NCI-H82 (cell line): ENCODE measurements at regions not wholly inside any gene's neighbourhood (a gene's known extent, or its start where the extent isn't known, plus 50 kb on each side); places are given as distances from the start of the nearest gene placed in this dataset.

ENCODE experiments used
- DNase-seq: peaks from one replicate; lab custom pipeline; 2025; lab: John Stamatoyannopoulos, UW

GRCh38 chr14:38517426-38517825 lies 261.5 kb upstream of the CLEC14A start:
- DNase-seq, result no peak

GRCh38 chr14:38512236-38512635 lies 256.3 kb upstream of the CLEC14A start:
- DNase-seq, result no peak

- DNase-seq, result no peak
Measured at GRCh38 chr14:38507299-38507698, 251.4 kb upstream of the CLEC14A start.

GRCh38 chr14:38505973-38506249 lies 250.0 kb upstream of the CLEC14A start:
- no peak for DNase-seq

- no peak for DNase-seq
Measured at GRCh38 chr14:38505221-38505972, 249.5 kb upstream of the CLEC14A start.

GRCh38 chr14:38504175-38504574 lies 248.3 kb upstream of the CLEC14A start:
- no peak for DNase-seq

GRCh38 chr14:38502239-38502638 lies 246.3 kb upstream of the CLEC14A start:
- no peak for DNase-seq

GRCh38 chr14:38500125-38500524 lies 244.2 kb upstream of the CLEC14A start:
- DNase-seq, result no peak

GRCh38 chr14:38496092-38496491 lies 240.2 kb upstream of the CLEC14A start:
- no peak for DNase-seq

- DNase-seq, result no peak
Measured at GRCh38 chr14:38490273-38490672, 234.4 kb upstream of the CLEC14A start.

- DNase-seq, result no peak
Measured at GRCh38 chr14:38485026-38485425, 229.1 kb upstream of the CLEC14A start.

- DNase-seq, result no peak
Measured at GRCh38 chr14:38481952-38482678, 226.2 kb upstream of the CLEC14A start.

- no peak for DNase-seq
Measured at GRCh38 chr14:38469156-38469555, 213.3 kb upstream of the CLEC14A start.

- DNase-seq, result no peak
Measured at GRCh38 chr14:38442208-38442607, 186.3 kb upstream of the CLEC14A start.

- DNase-seq, result no peak
Measured at GRCh38 chr14:38432186-38432585, 176.3 kb upstream of the CLEC14A start.

- DNase-seq, result no peak
Measured at GRCh38 chr14:38431156-38431555, 175.3 kb upstream of the CLEC14A start.

- no peak for DNase-seq
Measured at GRCh38 chr14:38430522-38430921, 174.6 kb upstream of the CLEC14A start.

GRCh38 chr14:38425324-38425976 lies 169.6 kb upstream of the CLEC14A start:
- DNase-seq, result no peak

GRCh38 chr14:38420048-38420447 lies 164.2 kb upstream of the CLEC14A start:
- no peak for DNase-seq

GRCh38 chr14:38419579-38419978 lies 163.7 kb upstream of the CLEC14A start:
- no peak for DNase-seq

- no peak for DNase-seq
Measured at GRCh38 chr14:38412654-38413053, 156.8 kb upstream of the CLEC14A start.

GRCh38 chr14:38410442-38410841 lies 154.5 kb upstream of the CLEC14A start:
- no peak for DNase-seq

- no peak for DNase-seq
Measured at GRCh38 chr14:38409071-38409705, 153.3 kb upstream of the CLEC14A start.
